IMR-90 (cell line): ENCODE measurements at regions not wholly inside any gene's neighbourhood (a gene's known extent, or its start where the extent isn't known, plus 50 kb on each side); places are given as distances from the start of the nearest gene placed in this dataset.

Source experiments
- ATAC-seq: fragments of 200-7000 bp; cut with Tn5 transposase; 2 replicates; pipeline ENCODE4 v1.9.1; 2020; ENCODE audit warnings: low read depth, mild to moderate bottlenecking, moderate library complexity
- BruUV-seq: library from RNA; stranded (reverse); fragments of 400-500 nt; replicated peaks from 2 replicates; lab custom pipeline; 2021; lab: Mats Ljungman, UMichigan
- CTCF ChIA-PET: fragments of 300-600 bp; formaldehyde crosslinking; extraction: SDS; loops from one replicate; lab custom pipeline; 2021; ENCODE audit warnings: antibody characterized with exemption; lab: Yijun Ruan, JAX
- POLR2A ChIA-PET: fragments of 300-600 bp; sonication (Branson Sonifier 250); formaldehyde crosslinking; loops from one replicate; lab custom pipeline; 2022; ENCODE audit warnings: antibody characterized with exemption; ENCODE audit not compliant: unreplicated experiment; lab: Charles Lee
- DNase-seq: peaks from one replicate; pipeline ENCODE4 v3.0.0; 2013
- H2AFZ ChIP-seq: replicated peaks from 2 replicates; pipeline ENCODE3; 2013; ENCODE audit warnings: low read length, mild to moderate bottlenecking; ENCODE audit not compliant: poor library complexity
- H2AK5ac ChIP-seq: 2 replicates; pipeline ENCODE4 v1.6.1; 2013; ENCODE audit warnings: low read depth, low read length, inconsistent platforms
- H2AK9ac ChIP-seq: replicated peaks from 2 replicates; pipeline ENCODE3; 2013; ENCODE audit warnings: mild to moderate bottlenecking, low read depth, low read length, moderate library complexity; ENCODE audit not compliant: poor library complexity
- H2BK120ac ChIP-seq: 2 replicates; pipeline ENCODE4 v1.6.1; 2013; ENCODE audit warnings: low read depth, low read length, inconsistent platforms
- H2BK15ac ChIP-seq: 3 replicates; pipeline ENCODE4 v1.6.1; 2013; ENCODE audit warnings: low read depth, low read length, inconsistent platforms
- H2BK20ac ChIP-seq: 2 replicates; pipeline ENCODE4 v1.6.1; 2013; ENCODE audit warnings: low read depth, mild to moderate bottlenecking, inconsistent platforms, low read length, moderate library complexity
- H2BK5ac ChIP-seq: 2 replicates; pipeline ENCODE4 v1.6.1; 2013; ENCODE audit warnings: mild to moderate bottlenecking, low read depth, low read length, inconsistent platforms; ENCODE audit not compliant: poor library complexity, severe bottlenecking
- H3K14ac ChIP-seq: replicated peaks from 2 replicates; pipeline ENCODE4 v1.6.1; 2013; ENCODE audit warnings: low read depth, low read length, inconsistent platforms
- H3K18ac ChIP-seq: 2 replicates; pipeline ENCODE4 v1.6.1; 2013; ENCODE audit warnings: low read depth, low read length, control low read depth
- H3K23ac ChIP-seq: 2 replicates; pipeline ENCODE4 v1.6.1; 2013; ENCODE audit warnings: low read depth, low read length, inconsistent platforms
- H3K27ac ChIP-seq: 2 replicates; pipeline ENCODE4 v1.5.1; 2013; ENCODE audit warnings: mild to moderate bottlenecking, control low read depth, low read length; ENCODE audit not compliant: insufficient read depth
- H3K27me3 ChIP-seq: 2 replicates; pipeline ENCODE4 v1.6.1; 2013; ENCODE audit warnings: low read length; ENCODE audit not compliant: control insufficient read depth, insufficient read depth
- H3K36me3 ChIP-seq: 2 replicates; pipeline ENCODE4 v1.6.1; 2013; ENCODE audit warnings: low read length, mixed read lengths; ENCODE audit not compliant: control insufficient read depth, insufficient read depth
- H3K4ac ChIP-seq: 2 replicates; pipeline ENCODE4 v1.6.1; 2013; ENCODE audit warnings: low read depth, low read length, inconsistent platforms
- H3K4me1 ChIP-seq: 2 replicates; pipeline ENCODE4 v1.6.1; 2013; ENCODE audit warnings: low read length, mixed read lengths; ENCODE audit not compliant: control insufficient read depth, insufficient read depth
- H3K4me2 ChIP-seq: 2 replicates; pipeline ENCODE4 v1.6.1; 2013; ENCODE audit warnings: low read depth, mild to moderate bottlenecking, control low read depth, low read length, moderate library complexity
- H3K4me3 ChIP-seq: 2 replicates; pipeline ENCODE4 v1.5.1; 2013; ENCODE audit warnings: low read depth, mild to moderate bottlenecking, control low read depth, low read length, moderate library complexity; ENCODE audit not compliant: insufficient read depth
- H3K56ac ChIP-seq: 2 replicates; pipeline ENCODE4 v1.6.1; 2013; ENCODE audit warnings: low read length, inconsistent platforms; ENCODE audit not compliant: insufficient read depth; ENCODE audit errors: extremely low read depth
- H3K79me1 ChIP-seq, 2 experiments: 2 replicates each; pipeline ENCODE4 v1.6.1; 2013; ENCODE audit warnings: low read length in 2 of 2, inconsistent platforms in 1 of 2, low read depth in 1 of 2
- H3K9ac ChIP-seq: 2 replicates; pipeline ENCODE4 v1.6.1; 2013; ENCODE audit warnings: low read depth, low read length, control low read depth
- H3K9me1 ChIP-seq: 2 replicates; pipeline ENCODE4 v1.6.1; 2013; ENCODE audit warnings: low read length, inconsistent platforms; ENCODE audit not compliant: insufficient read depth
- H3K9me3 ChIP-seq: 2 replicates; pipeline ENCODE4 v1.6.1; 2013; ENCODE audit warnings: low read length; ENCODE audit not compliant: control insufficient read depth, insufficient read depth
- H4K20me1 ChIP-seq: 2 replicates; pipeline ENCODE4 v1.6.1; 2013; ENCODE audit warnings: low read length, inconsistent platforms; ENCODE audit not compliant: insufficient read depth
- H4K5ac ChIP-seq: 2 replicates; pipeline ENCODE4 v1.6.1; 2013; ENCODE audit warnings: mild to moderate bottlenecking, low read depth, low read length, control low read depth
- H4K8ac ChIP-seq, 2 experiments: 2 replicates each; pipeline ENCODE4 v1.6.1; 2013; ENCODE audit warnings: low read depth in 2 of 2, low read length in 2 of 2, control low read depth in 1 of 2, inconsistent platforms in 1 of 2
- H4K91ac ChIP-seq: 2 replicates; pipeline ENCODE4 v1.6.1; 2013; ENCODE audit warnings: low read depth, low read length, inconsistent platforms; ENCODE audit not compliant: insufficient read depth
- BHLHE40 ChIP-seq: fragments of 150-350 bp; IDR thresholded peaks from 2 replicates; pipeline ENCODE4 v1.6.1; 2016; ENCODE audit warnings: mild to moderate bottlenecking, low read depth, low read length
- CHD1 ChIP-seq: IDR thresholded peaks from 2 replicates; pipeline ENCODE4 v1.6.1; 2012; ENCODE audit warnings: low read depth, low read length, improper control_type of control experiment
- CTCF ChIP-seq: conservative IDR thresholded peaks from 2 replicates; pipeline ENCODE4 v1.5.1; 2012; ENCODE audit warnings: mild to moderate bottlenecking, low read depth, low read length, improper control_type of control experiment
- ELK1 ChIP-seq: fragments of 150-350 bp; IDR thresholded peaks from 2 replicates; pipeline ENCODE4 v1.6.1; 2016; ENCODE audit warnings: low read depth, mild to moderate bottlenecking, low read length, moderate library complexity, borderline replicate concordance
- FOS ChIP-seq: fragments of 150-350 bp; IDR thresholded peaks from 2 replicates; pipeline ENCODE4 v1.6.1; 2016; ENCODE audit warnings: low read depth, low read length
- MAFK ChIP-seq: IDR thresholded peaks from 2 replicates; pipeline ENCODE4 v1.6.1; 2012; ENCODE audit warnings: low read depth, low read length, improper control_type of control experiment
- MAZ ChIP-seq: IDR thresholded peaks from 2 replicates; pipeline ENCODE4 v1.6.1; 2012; ENCODE audit warnings: low read depth, mild to moderate bottlenecking, low read length, improper control_type of control experiment, moderate library complexity, borderline replicate concordance
- MXI1 ChIP-seq: IDR thresholded peaks from 2 replicates; pipeline ENCODE4 v1.6.1; 2012; ENCODE audit warnings: low read depth, mild to moderate bottlenecking, low read length, moderate library complexity, borderline replicate concordance
- NFE2L2 ChIP-seq: fragments of 150-350 bp; IDR thresholded peaks from 2 replicates; pipeline ENCODE4 v1.6.1; 2016; ENCODE audit warnings: low read depth, mild to moderate bottlenecking, low read length
- POLR2A ChIP-seq: IDR thresholded peaks from 2 replicates; pipeline ENCODE4 v1.6.1; 2012; ENCODE audit warnings: mild to moderate bottlenecking, low read depth, low read length
- RAD21 ChIP-seq: IDR thresholded peaks from 2 replicates; pipeline ENCODE4 v1.6.1; 2012; ENCODE audit warnings: low read length, improper control_type of control experiment
- RFX5 ChIP-seq: IDR thresholded peaks from 2 replicates; pipeline ENCODE4 v1.8.0; 2012; ENCODE audit warnings: low read depth, mild to moderate bottlenecking, low read length, moderate library complexity
- SMC3 ChIP-seq: fragments of 150-350 bp; IDR thresholded peaks from 2 replicates; pipeline ENCODE4 v1.6.1; 2016; ENCODE audit warnings: low read depth, mild to moderate bottlenecking, antibody characterized with exemption, low read length, moderate library complexity
- whole genome bisulfite sequencing, 2 experiments: methylation state at CpG; one replicate each; pipeline versions ENCODE4 v1.1.5 to v1.1.7; 2013; ENCODE audit warnings: missing lambda C conversion rate in 2 of 2; ENCODE audit not compliant: insufficient read length in 1 of 2; ENCODE audit errors: extremely low coverage in 2 of 2; 5-methylcytosine and 5-hydroxymethylcytosine counted together
- dilution Hi-C: fragments of 300-500 bp; cut with HindIII; formaldehyde crosslinking; loops from one replicate; pipeline ENCODE4 v1.14.3; 2018; ENCODE audit warnings: low sequenced_read_pairs; ENCODE audit not compliant: unreplicated experiment
- in situ Hi-C: fragments of 300-500 bp; cut with MboI; formaldehyde crosslinking; loops from 3 replicates; pipeline ENCODE4 v1.14.3; 2019; ENCODE audit warnings: low sequenced_read_pairs, inconsistent platforms, mixed read lengths
- intact Hi-C: fragments of 100-400 bp; cut with micrococcal nuclease; formaldehyde crosslinking; loops from 2 replicates; pipeline ENCODE4 v1.10.0; 2022

DNA sequence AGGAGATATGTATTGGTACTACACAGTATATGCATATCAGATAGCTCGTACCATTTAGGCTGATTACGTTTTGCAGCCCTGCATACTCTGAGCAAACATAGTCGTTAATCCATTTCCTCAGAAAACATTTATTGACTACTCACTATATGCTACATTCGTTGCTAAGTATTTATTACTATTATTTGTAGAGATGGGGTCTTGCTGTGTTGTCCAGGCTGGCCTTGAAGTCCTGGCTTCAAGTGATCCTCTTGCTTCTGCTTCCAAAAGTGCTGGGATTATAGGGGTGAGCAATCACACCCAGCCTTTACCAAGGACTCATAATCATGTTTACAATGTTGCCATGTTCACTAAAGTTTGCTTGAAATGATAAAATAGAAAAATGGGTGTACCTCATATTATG is 174.7 kb downstream of the ARL4A start:
- no peak overlapping the region for H3K9ac ChIP-seq
- no peak overlapping the region for H3K23ac ChIP-seq
- H2AFZ ChIP-seq: no peak overlapping the region
- 0 out of 2 replicates have a peak, but pooled peaks cover 3% of the 10 kb centered on the region for H3K9me1 ChIP-seq
- intact Hi-C loops: no loop called here
- no peak overlapping the region for H3K4me3 ChIP-seq
- H3K9me3 ChIP-seq: no peaks in the 10 kb centered on the region
- no peak overlapping the region for H3K18ac ChIP-seq
- H3K4me2 ChIP-seq: no peak overlapping the region
- no peak overlapping the region for H4K8ac ChIP-seq
- no peak overlapping the region for H2AK5ac ChIP-seq
- dilution Hi-C loops: no loop called here
- H2BK15ac ChIP-seq: no peak overlapping the region
- H3K14ac ChIP-seq: no peak overlapping the region
- no peak overlapping the region for H2BK5ac ChIP-seq
- H2BK120ac ChIP-seq: no peak overlapping the region
- H3K4ac ChIP-seq: no peak overlapping the region
- no peak overlapping the region for H3K27ac ChIP-seq
- H3K79me1 ChIP-seq: no peaks in the 10 kb centered on the region
- no TSS peak for BruUV-seq
- H3K56ac ChIP-seq: no peak overlapping the region
- no peak overlapping the region for H2AK9ac ChIP-seq
- H3K27me3 ChIP-seq: no peaks in the 10 kb centered on the region
- ATAC-seq (no peak), DNase-seq (no peak)
- no peaks in the 10 kb centered on the region for H3K36me3 ChIP-seq
- in situ Hi-C loops: no loop called here
- no peaks in the 10 kb centered on the region for H3K4me1 ChIP-seq
- no peak overlapping the region for H4K91ac ChIP-seq
- no peak overlapping the region for H2BK20ac ChIP-seq
- CTCF ChIA-PET: interaction anchor here (0.6 kb wide), 1 partner anchor 272 kb away, joined by 3 read pairs; no protein-coding TSS in a partner anchor
- H4K5ac ChIP-seq: no peak overlapping the region
- POLR2A ChIA-PET: no interaction called here
- no peak for TF ChIP-seq SMC3
- no peak for TF ChIP-seq CTCF
- no peak for TF ChIP-seq MAZ
- no peak for TF ChIP-seq POLR2A
- TF ChIP-seq MXI1: no peak
- TF ChIP-seq RFX5: no peak
- TF ChIP-seq BHLHE40: no peak
- no peak for TF ChIP-seq ELK1
- no peak for TF ChIP-seq MAFK
- no peak for TF ChIP-seq NFE2L2
- TF ChIP-seq FOS: no peak
- TF ChIP-seq CHD1: no peak
- no peak for TF ChIP-seq RAD21
- H4K20me1 ChIP-seq: no peaks in the 10 kb centered on the region
- WGBS, 2 experiments: no CpG with 5 or more reads among the region's 4 CpGs
